EH (cell line): ENCODE measurements at regions not wholly inside any gene's neighbourhood (a gene's known extent, or its start where the extent isn't known, plus 50 kb on each side); places are given as distances from the start of the nearest gene placed in this dataset.
A peak's percentile ranks its signal among the peaks of the same experiment; 100 is the strongest.

Experiments used
- DNase-seq: peaks from one replicate; pipeline ENCODE4 v3.0.0-alpha.2; 2015; ENCODE audit warnings: low read depth

- DNase-seq = no peak
Observed at GRCh38 chr2:207236156-207236935, 70.6 kb upstream of the KLF7 start.

DNA sequence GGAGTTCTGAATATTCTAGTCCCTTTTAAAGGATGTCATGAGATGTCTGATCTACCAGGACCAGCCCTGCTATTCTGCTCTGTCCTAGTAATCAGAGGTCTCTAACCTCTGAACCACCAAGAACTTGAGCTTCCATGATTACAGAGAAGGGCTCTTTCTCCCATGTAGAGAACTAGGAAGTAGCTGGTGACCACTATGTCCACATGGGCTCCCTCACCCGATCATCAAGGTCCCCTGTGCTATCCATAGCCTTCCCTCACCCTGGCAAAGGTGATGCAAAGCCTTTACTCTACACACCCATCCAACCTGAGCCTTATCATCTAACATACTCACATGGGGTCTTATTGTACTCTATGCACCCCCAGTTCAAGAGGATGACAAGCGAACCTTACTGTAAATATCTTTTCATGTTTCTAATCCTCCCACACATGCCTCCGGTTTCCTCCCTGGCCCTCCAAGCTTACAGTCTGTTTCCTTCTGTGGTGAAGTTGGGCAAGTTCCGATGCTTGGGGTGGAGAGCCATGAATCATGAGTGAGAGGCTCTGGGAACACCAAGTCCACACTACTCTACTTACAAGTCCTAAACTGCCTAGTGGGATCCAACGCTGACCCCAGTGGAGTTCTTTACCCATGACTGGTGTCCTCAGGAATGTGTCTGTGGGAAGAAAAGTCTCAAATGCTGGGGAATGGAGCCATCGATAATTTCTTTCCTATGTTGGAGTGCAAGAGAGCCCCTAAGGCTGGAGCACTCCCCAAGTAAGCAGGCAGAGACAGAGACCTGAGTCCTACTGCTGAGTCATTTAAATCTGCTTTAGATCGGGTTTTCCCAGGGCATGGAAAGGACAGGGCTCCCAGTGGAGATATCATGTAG lies 73.3 kb upstream of the KLF7 start:
- peak; percentile 100 for DNase-seq

GRCh38 chr2:207239754-207240494 lies 74.2 kb upstream of the KLF7 start:
- DNase-seq = peak; percentile 84

DNA sequence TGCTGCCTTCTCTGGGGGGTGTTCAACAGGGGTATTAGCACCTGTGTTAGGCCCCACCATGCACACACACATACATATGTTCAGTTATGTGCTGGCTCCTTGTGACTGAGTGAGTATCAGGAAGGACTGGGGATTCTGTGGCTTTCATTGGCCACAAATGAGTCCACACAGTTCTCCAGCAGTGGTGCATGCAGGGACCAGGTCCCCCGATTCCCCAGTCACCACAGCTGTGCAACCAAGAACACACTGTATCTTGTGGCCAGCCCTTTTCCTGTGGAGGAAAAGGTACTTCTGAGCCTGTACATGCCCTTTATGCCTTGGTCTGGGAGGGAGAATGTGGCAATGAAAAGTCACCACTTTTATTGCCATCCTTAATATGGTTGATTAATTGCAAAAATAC lies 74.9 kb upstream of the KLF7 start:
- DNase-seq = no peak

- DNase-seq = peak; percentile 73
Observed at GRCh38 chr2:207241198-207241597, 75.5 kb upstream of the KLF7 start.

GRCh38 chr2:207243601-207244000 lies 77.9 kb upstream of the KLF7 start:
- no peak for DNase-seq

DNA sequence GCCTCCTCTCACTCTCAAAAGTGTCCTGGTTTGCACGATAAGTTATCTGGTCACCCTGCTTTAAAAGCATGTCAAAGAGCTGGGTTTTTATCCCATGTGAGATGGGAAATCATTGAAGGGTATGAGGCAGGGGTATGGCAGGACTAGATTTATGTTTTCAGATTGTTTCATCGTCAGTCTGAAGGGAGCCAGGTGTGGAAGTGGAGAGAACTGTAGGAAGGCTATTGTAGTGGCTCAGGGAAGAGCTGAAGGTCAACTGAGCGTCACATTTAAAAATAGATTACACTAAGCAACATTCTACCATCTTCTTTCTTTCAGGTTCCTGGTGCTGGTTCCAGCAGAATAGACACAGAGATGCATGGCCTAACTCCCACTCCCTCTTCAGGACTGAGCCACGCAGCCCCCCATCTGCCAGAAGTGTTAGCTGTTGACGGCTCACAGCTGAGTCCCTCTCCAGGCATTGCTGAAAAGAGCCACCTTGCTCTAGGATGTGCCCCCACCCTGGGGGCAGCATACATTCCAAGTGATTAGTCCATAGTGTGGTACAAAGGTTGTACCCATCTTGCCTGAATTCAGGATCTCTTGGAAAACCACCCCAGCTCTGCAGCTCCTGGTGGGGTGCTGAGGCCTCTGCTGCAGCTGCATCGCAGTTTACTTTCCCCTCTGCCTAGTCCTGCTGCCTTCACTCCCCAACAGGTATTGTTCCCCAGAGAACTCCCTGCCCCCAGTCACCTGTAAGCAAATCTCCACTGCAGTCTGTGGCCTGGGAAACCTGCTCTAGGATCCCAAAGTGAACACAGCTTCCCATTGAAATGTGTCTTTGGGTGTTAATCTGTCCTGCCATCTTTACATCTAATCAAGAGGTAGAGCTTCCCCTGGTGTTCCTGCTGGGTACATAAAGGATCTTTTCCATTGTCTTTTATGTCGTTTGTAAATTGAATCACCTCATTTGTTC lies 79.5 kb upstream of the KLF7 start:
- DNase-seq = no peak

GRCh38 chr2:207248702-207249377 lies 83.1 kb upstream of the KLF7 start:
- DNase-seq = no peak

DNA sequence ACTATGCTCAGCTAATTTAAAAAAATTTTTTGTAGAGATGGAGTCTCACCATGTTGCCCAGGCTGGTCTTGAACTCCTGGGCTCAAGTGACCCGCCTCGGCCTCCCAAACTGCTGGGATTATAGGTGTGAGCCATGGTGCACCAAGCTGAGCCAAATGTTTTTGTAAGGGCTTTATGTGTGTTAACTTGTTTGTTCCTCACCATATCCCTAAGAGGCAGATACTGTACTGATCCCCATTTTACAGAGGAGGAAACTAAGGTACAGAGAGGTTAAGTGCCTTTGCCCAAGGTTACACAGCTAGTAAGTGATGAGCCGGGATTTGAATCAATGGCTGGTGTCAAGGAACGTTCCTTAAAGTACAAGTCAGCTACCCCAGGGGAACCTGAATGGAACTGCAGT lies 85.3 kb upstream of the KLF7 start:
- peak; percentile 41 for DNase-seq

GRCh38 chr2:207251573-207252192 lies 85.9 kb upstream of the KLF7 start:
- peak; percentile 36 for DNase-seq

- DNase-seq = no peak
Observed at GRCh38 chr2:207252416-207252815, 86.7 kb upstream of the KLF7 start.

DNA sequence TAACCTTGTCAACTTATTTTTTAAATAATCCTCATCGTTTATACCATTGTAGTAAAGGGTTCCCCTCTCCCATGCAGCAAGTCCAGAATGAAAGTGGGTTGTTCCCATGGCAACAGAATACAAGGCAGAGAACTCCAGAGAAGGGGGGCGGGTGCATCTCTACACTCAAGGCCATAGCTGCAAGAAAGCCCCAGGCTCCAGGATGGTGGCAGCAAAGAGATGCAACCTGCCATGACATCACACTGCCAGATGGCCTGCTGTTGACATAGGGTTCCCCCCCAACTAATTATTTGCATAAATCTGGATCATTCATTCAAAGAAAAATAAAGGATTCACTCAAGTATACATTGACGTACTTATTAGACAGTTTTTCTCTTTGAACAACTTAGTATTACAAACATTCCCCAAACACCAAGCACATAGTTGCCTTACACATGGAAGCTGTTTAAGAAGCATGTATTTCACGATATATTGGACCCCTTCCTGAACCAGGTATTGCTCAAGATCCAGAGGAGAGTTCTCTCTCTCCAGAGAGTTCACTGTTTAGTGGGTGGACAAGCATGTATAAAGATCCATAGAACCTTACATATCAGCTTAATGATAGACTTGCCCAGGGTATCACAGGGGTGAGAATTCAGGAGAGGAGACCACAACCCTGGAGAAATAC lies 87.4 kb upstream of the KLF7 start:
- peak; percentile 49 for DNase-seq

DNA sequence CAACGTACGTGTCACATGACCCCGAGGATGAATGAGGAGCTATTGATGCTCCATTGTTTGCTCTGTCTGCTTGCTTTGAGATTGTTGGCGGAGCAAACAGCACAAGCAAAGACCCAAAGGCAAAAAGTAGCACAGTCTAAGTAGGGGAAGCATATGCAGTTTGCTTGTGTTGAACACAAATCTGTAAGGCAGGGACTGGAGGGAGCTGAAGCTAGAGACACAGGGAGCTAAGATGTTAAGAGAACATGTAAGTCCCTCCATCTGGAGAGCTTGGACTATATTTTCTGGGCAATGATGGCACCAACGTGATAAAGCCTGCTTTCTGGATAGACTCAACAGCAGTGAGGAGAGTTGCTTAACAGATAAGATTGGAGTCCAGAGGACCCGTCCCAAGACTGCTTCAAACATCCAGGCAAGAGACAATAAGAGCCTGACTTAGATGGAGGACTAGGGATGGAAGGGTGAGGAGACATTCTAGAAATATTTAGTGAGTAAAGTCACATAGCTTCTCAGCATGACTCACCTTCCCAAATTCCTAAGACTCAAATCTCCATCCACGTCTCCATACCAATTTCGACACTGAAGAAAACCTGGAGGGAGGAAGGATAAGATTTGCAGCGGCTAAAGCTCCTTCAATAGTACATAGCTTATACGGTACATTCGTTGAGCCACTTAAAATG lies 88.1 kb upstream of the KLF7 start:
- DNase-seq = peak; percentile 98

- DNase-seq = peak; percentile 87
Observed at GRCh38 chr2:207254591-207255464, 89.1 kb upstream of the KLF7 start.

GRCh38 chr2:207255565-207256470 lies 90.1 kb upstream of the KLF7 start:
- DNase-seq = peak; percentile 47

DNA sequence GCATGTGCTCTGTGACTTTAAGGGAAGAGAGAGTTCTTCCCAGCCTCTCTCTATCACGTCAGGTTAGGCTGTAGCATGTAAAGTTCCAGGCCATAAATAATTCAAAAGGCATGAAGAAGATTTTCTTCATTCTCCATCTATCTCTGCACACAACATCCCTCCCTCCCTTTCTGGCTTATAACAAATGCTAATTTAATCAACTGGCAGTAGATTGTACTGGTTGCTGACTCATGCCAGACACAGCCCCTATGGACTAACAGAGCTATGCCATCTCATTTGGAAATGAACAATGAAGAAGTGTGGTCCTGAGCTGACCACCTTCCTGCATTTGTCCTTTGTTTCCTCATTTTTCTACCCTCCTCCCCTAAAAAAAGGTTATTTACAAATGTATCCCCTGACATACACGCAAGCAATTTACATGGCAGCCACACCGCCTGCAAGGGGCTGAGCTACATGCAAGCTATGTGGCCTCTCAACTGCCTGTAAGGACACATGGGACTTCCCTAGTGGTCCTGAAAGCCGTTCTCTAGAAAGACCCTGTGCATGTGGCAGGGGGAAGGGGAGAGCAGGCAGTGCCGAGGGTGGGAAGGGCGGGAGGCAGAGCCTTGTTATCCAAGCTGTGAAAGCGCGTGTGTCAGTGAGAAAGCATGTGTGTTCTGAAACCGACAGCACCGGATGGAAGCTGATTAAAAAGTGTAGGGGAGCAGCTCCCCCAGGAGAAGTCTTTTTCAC lies 90.9 kb upstream of the KLF7 start:
- peak; percentile 80 for DNase-seq
